ENCODE measurements at regions not wholly inside any gene's neighbourhood (a gene's known extent, or its start where the extent isn't known, plus 50 kb on each side); places are given as distances from the start of the nearest gene placed in this dataset.

DNA sequence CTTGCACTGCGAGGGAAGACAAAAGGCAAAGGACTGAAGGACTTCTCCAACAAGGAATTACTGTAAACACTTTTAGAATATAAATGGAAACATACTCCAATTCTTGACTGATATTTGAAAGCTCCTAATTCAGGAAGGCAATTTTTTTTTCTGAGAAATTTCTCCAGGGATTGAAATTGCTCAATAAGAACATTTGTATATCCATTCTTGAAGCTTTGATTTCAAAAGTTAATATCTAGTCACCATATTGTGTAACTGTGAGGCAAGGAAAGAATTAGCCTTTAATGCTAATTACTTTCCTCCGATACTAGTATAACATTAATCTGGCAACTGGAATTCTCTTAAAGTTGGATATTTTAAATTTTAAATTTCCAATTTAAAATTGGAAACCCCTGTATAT, 188.4 kb upstream of the COL1A2 start:
- TF ChIP-seq, protein P1, sequence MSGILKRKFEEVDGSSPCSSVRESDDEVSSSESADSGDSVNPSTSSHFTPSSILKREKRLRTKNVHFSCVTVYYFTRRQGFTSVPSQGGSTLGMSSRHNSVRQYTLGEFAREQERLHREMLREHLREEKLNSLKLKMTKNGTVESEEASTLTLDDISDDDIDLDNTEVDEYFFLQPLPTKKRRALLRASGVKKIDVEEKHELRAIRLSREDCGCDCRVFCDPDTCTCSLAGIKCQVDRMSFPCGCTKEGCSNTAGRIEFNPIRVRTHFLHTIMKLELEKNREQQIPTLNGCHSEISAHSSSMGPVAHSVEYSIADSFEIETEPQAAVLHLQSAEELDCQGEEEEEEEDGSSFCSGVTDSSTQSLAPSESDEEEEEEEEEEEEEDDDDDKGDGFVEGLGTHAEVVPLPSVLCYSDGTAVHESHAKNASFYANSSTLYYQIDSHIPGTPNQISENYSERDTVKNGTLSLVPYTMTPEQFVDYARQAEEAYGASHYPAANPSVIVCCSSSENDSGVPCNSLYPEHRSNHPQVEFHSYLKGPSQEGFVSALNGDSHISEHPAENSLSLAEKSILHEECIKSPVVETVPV (CRISPR knock-in tag; IDR thresholded peaks at IDR 0.05) = no peak
- TF ChIP-seq, protein P2, sequence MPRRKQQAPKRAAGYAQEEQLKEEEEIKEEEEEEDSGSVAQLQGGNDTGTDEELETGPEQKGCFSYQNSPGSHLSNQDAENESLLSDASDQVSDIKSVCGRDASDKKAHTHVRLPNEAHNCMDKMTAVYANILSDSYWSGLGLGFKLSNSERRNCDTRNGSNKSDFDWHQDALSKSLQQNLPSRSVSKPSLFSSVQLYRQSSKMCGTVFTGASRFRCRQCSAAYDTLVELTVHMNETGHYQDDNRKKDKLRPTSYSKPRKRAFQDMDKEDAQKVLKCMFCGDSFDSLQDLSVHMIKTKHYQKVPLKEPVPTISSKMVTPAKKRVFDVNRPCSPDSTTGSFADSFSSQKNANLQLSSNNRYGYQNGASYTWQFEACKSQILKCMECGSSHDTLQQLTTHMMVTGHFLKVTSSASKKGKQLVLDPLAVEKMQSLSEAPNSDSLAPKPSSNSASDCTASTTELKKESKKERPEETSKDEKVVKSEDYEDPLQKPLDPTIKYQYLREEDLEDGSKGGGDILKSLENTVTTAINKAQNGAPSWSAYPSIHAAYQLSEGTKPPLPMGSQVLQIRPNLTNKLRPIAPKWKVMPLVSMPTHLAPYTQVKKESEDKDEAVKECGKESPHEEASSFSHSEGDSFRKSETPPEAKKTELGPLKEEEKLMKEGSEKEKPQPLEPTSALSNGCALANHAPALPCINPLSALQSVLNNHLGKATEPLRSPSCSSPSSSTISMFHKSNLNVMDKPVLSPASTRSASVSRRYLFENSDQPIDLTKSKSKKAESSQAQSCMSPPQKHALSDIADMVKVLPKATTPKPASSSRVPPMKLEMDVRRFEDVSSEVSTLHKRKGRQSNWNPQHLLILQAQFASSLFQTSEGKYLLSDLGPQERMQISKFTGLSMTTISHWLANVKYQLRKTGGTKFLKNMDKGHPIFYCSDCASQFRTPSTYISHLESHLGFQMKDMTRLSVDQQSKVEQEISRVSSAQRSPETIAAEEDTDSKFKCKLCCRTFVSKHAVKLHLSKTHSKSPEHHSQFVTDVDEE (CRISPR knock-in tag; IDR thresholded peaks at IDR 0.05) = no peak
- TF ChIP-seq RARB (CRISPR knock-in tag; IDR thresholded peaks at IDR 0.05) (no peak), ZC3H10 (CRISPR knock-in tag; IDR thresholded peaks at IDR 0.05) (no peak), ZNF70 (CRISPR knock-in tag; IDR thresholded peaks at IDR 0.05) (no peak)

Measured in SK-N-SH treated with all-trans-retinoic acid at 6 μM for 48 hours (cell line).